ENCODE measurements at regions not wholly inside any gene's neighbourhood (a gene's known extent, or its start where the extent isn't known, plus 50 kb on each side); places are given as distances from the start of the nearest gene placed in this dataset.
"Not testable (repeated sequence)": the region's sequence is repeated elsewhere in the genome, so short reads cannot be mapped to it uniquely, and the experiment has no call there.

DNA sequence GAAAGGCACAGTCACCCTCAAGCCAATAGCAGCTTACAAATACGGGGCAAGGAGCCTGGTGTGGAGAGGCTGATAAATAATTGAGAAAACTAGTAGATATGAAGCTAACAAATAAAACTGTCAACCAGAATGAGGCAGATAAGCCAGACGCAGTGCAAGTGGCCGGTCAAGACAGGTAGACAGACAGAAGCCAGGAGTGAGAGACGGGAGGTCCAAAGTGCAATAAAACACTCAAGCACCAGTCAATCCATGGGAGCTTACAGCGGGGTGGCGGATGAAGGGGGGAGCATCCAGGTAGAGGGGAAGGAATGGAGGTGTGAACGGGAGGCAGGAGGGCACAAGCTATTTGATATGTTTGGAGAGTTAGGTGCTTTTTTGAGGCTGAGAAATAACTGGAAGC lies 193.1 kb downstream of the FOXD4L6 start:
- Mint-ChIP-seq H3K27ac (ENCODE audit: unreplicated experiment) (no peak overlapping the region), H3K4me1 (ENCODE audit: low read depth) (no peaks in the 10 kb centered on the region), H3K4me3 (ENCODE audit: unreplicated experiment) (no peak overlapping the region), H3K36me3 (ENCODE audit: low read depth) (no peaks in the 10 kb centered on the region), H3K27me3 (ENCODE audit: low read depth) (peaks cover 2% of the 10 kb centered on the region), H3K9me3 (ENCODE audit: low read depth) (peaks cover 13% of the 10 kb centered on the region)
- no peak for DNase-seq (ENCODE audit: low spot score)
- TF ChIP-seq, protein P1, sequence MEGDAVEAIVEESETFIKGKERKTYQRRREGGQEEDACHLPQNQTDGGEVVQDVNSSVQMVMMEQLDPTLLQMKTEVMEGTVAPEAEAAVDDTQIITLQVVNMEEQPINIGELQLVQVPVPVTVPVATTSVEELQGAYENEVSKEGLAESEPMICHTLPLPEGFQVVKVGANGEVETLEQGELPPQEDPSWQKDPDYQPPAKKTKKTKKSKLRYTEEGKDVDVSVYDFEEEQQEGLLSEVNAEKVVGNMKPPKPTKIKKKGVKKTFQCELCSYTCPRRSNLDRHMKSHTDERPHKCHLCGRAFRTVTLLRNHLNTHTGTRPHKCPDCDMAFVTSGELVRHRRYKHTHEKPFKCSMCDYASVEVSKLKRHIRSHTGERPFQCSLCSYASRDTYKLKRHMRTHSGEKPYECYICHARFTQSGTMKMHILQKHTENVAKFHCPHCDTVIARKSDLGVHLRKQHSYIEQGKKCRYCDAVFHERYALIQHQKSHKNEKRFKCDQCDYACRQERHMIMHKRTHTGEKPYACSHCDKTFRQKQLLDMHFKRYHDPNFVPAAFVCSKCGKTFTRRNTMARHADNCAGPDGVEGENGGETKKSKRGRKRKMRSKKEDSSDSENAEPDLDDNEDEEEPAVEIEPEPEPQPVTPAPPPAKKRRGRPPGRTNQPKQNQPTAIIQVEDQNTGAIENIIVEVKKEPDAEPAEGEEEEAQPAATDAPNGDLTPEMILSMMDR (IDR thresholded peaks at IDR 0.05), result no peak

DNA sequence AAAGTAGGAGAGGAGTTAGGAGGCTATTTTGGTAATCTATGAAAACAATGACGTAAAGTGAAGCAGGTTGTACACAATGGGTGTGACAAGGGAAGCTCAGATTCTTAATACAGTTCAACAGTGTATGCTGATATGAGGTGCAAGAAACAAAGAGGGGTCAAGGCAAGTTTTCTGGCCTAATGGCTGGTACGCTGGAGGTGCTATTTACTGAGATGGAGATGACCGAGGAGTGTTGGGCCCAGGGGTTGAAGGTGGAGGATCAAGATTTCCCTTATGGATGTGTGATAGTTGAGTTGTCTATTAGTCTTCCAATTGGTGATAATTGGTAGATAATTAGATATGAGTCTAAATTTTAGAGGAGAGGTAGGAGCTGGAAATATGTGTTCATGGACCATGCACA lies 194.0 kb downstream of the FOXD4L6 start:
- H3K27ac Mint-ChIP-seq (ENCODE audit: unreplicated experiment); H3K4me3 Mint-ChIP-seq (ENCODE audit: unreplicated experiment); H3K4me1 Mint-ChIP-seq (ENCODE audit: low read depth); DNase-seq (ENCODE audit: low spot score); H3K27me3 Mint-ChIP-seq (ENCODE audit: low read depth); H3K36me3 Mint-ChIP-seq (ENCODE audit: low read depth): not testable (repeated sequence)
- H3K9me3 Mint-ChIP-seq (ENCODE audit: low read depth), result peaks cover 13% of the 10 kb centered on the region

DNA sequence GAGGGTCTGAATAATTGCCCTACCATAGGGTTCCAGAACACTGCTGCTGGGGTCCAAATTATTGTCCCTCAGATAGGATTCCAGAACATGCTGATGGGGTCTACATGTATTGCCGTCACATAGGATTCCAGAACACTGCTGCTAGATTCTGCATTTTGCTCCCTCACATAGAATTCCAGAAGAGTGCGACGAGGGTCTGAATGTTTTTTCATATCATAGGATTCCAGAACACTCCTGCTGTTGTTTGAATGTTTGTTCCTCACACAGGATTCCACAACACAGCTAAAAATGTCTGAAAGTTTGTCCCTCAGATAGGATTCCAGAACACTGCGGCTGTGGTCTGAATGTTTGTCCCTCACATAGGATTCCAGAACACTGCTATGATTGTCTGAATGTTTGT lies 198.1 kb downstream of the FOXD4L6 start:
- H3K4me3 Mint-ChIP-seq (ENCODE audit: unreplicated experiment); H3K4me1 Mint-ChIP-seq (ENCODE audit: low read depth); H3K27me3 Mint-ChIP-seq (ENCODE audit: low read depth); H3K27ac Mint-ChIP-seq (ENCODE audit: unreplicated experiment); DNase-seq (ENCODE audit: low spot score); H3K36me3 Mint-ChIP-seq (ENCODE audit: low read depth): not testable (repeated sequence)
- peaks cover 44% of the 10 kb centered on the region for H3K9me3 Mint-ChIP-seq (ENCODE audit: low read depth)

DNA sequence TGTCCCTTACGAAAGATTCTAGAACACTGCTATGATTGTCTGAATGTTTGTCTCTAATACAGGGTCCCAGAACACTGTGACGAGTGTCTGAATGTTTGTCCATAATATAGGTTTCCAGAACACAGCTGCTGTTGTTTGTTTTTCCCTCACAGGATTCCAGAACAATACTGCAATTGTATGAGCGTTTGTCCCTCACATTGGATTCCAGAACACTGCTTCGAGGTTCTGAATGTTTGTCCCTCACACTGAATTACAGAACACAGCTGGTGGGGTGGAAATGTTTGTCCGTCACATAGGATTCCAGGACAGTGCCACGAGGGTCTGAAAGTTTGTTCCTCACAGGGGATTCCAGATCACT lies 199.0 kb downstream of the FOXD4L6 start:
- not testable (repeated sequence) for DNase-seq (ENCODE audit: low spot score); H3K36me3 Mint-ChIP-seq (ENCODE audit: low read depth); H3K4me1 Mint-ChIP-seq (ENCODE audit: low read depth); H3K27ac Mint-ChIP-seq (ENCODE audit: unreplicated experiment); H3K4me3 Mint-ChIP-seq (ENCODE audit: unreplicated experiment); H3K27me3 Mint-ChIP-seq (ENCODE audit: low read depth)
- peaks cover 54% of the 10 kb centered on the region for H3K9me3 Mint-ChIP-seq (ENCODE audit: low read depth)

DNA sequence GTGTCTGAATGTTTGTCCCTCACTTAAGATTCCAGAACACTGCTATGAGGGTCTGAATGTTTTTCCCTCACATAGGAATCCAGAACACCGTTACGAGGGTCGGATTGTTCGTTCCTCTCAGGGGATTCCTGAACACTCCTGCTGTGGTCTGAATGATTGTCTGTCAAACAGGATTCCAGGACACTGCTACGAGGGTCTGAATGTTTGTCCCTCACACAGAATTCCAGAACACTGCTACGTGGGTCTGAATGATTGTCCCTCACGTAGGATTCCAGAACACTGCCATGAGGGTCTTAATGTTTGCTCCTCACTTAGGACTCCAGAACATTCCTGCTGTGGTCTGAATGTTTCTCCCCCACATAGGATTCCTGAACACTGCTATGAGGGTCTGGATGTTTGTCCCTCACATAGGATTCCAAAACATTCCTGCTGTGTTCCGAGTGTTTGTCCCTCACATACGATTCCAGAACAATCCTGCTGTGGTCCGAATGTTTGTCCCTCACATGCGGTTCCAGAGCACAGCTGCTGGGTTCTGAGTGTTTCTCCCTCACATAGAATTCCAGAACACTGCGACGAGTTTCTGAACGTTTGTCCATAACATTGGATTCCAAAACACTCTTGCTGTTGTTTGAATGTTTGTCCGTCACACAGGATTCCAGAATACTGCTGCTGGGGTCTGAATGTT lies 199.5 kb downstream of the FOXD4L6 start:
- TF ChIP-seq, protein P1 (IDR thresholded peaks at IDR 0.05), result no peak
- H3K36me3 Mint-ChIP-seq (ENCODE audit: low read depth), result no peaks in the 10 kb centered on the region
- peaks cover 59% of the 10 kb centered on the region for H3K9me3 Mint-ChIP-seq (ENCODE audit: low read depth)
- H3K4me1 Mint-ChIP-seq (ENCODE audit: low read depth), result no peaks in the 10 kb centered on the region
- no peak for DNase-seq (ENCODE audit: low spot score)
- H3K27me3 Mint-ChIP-seq (ENCODE audit: low read depth), result no peaks in the 10 kb centered on the region
- H3K27ac Mint-ChIP-seq (ENCODE audit: unreplicated experiment), result no peak overlapping the region
- no peak overlapping the region for H3K4me3 Mint-ChIP-seq (ENCODE audit: unreplicated experiment)

DNA sequence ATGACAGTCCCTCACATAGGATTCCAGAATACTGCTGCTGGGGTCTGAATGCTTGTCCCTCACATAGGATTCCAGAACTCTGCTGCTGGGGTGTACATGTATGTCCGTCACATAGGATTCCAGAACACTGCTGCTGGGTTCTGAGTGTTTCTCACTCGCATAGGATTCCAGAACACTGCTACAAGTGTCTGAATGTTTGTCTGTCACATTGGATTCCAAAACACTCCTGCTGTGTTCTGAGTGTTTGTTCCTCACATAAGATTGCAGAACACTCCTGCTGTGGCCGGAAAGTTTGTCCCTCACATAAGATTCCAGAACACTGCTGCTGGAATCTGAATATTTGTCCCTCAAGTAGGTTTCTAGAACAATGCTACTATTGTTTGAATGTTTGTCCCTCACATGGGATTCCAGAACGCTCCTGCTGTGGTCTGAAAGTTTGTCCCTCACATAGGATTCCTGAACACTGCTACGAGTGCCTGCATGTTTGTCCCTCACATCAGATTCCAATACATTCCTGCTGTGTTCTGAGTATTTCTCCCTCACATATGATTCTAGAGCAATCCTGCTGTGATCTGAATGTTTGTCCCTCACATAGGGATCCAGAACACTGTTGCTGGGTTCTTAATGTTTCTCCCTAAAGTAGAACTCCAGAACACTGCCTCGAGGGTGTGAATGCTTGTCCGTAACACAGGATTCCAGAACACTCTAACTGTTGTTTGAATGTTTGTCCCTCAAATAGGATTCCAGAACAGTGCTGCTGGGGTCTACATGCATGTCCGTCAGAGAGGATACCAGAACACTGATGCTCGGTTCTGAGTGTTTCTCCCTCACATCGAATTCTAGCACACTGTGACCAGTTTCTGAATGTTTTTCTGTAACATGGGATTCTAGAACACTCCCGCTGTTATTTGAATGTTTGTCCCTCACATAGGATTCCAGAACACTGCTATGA lies 200.4 kb downstream of the FOXD4L6 start:
- Mint-ChIP-seq H3K36me3 (ENCODE audit: low read depth) (no peaks in the 10 kb centered on the region), H3K4me3 (ENCODE audit: unreplicated experiment) (no peak overlapping the region), H3K4me1 (ENCODE audit: low read depth) (no peaks in the 10 kb centered on the region), H3K27ac (ENCODE audit: unreplicated experiment) (no peak overlapping the region), H3K9me3 (ENCODE audit: low read depth) (peaks cover 67% of the 10 kb centered on the region), H3K27me3 (ENCODE audit: low read depth) (no peaks in the 10 kb centered on the region)
- TF ChIP-seq, protein P1 (IDR thresholded peaks at IDR 0.05), result no peak
- no peak for DNase-seq (ENCODE audit: low spot score)

Measured in chondrocyte (in vitro differentiated cells).